T47D (cell line): ENCODE measurements at regions not wholly inside any gene's neighbourhood (a gene's known extent, or its start where the extent isn't known, plus 50 kb on each side); places are given as distances from the start of the nearest gene placed in this dataset.

Experiments used
- DNase-seq, 2 experiments: peaks; one replicate each; pipeline versions ENCODE4 v3.0.0 to v3.0.0-alpha.2; 2011 to 2012; ENCODE audit warnings: low read depth in 1 of 2, low spot score in 1 of 2
- JUND ChIP-seq: IDR thresholded peaks from 2 replicates; pipeline ENCODE4 v1.6.1; 2012; ENCODE audit warnings: low read depth
- in situ Hi-C: cut with HindIII; loops from 2 replicates; pipeline ENCODE4 v1.10.0; 2016; ENCODE audit warnings: low sequenced_read_pairs, low pct_unique_long_range_greater_than_20kb

DNA sequence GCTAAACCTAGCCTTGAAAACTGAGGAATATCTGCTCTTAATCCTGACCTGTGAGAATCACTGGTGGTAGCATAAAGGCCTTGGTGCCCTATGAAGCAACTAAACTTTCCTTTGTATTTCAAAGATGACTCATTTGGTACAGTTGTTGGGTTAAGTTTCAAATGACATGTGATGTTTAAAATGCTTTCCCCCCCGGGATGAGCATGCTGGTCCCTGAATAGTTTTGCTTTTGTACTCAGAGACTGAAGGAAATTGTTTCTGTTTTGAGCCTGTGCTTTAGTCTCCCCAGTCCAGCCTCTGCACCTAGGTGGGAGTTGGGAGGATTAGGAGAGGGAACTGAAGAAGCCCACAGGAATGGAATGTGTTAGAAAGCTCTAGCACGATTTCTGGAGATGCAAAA is 258.9 kb upstream of the NPY start:
- in situ Hi-C loops = no loop called here
- DNase-seq = no peak

GRCh38 chr7:24025765-24026164 is 258.2 kb upstream of the NPY start:
- in situ Hi-C loops = no loop called here
- DNase-seq = no peak
- no peak for TF ChIP-seq JUND

More for the DNA sequence above, 258.9 kb upstream of the NPY start:
- TF ChIP-seq JUND = no peak

GRCh38 chr7:24026351-24026750 is 257.6 kb upstream of the NPY start:
- in situ Hi-C loops = no loop called here
- no peak for DNase-seq
- no peak for TF ChIP-seq JUND

- DNase-seq = no peak
- in situ Hi-C loops = no loop called here
- no peak for TF ChIP-seq JUND
Observed at GRCh38 chr7:24029068-24029467, 254.9 kb upstream of the NPY start.

- in situ Hi-C loops = no loop called here
- TF ChIP-seq JUND = no peak
- no peak for DNase-seq
Observed at GRCh38 chr7:24034251-24034650, 249.7 kb upstream of the NPY start.

- in situ Hi-C loops = no loop called here
Observed at GRCh38 chr7:24035366-24036032, 248.5 kb upstream of the NPY start.

GRCh38 chr7:24036033-24036412 is 248.0 kb upstream of the NPY start:
- in situ Hi-C loops = no loop called here
- no peak for DNase-seq
- TF ChIP-seq JUND = no peak

More at GRCh38 chr7:24035366-24036032, 248.5 kb upstream of the NPY start:
- no peak for TF ChIP-seq JUND
- DNase-seq = no peak

DNA sequence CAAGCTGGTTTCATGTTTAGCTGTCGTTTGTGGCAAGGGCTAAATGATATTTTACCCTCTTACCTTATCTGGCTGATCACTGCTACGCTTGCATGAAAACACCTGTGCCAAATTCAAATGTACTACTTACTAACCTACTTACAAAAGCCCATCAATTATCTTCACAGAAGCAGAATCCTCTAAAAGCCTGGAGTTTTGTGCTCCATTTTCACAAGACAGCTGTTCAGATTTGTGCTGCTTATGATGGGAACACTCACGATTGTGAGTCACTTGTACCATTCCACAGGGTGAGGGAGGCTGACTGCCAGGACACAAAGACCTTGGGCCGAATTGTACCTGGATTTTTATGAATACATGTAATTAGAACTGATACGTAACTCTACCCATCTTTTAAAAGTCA is 245.0 kb upstream of the NPY start:
- TF ChIP-seq JUND = no peak
- no peak for DNase-seq
- in situ Hi-C loops = no loop called here

GRCh38 chr7:24039991-24040624 is 243.9 kb upstream of the NPY start:
- peak; percentile 51; the same call in 1 of the 2 replicates for TF ChIP-seq JUND
- DNase-seq = peak in 1 of 2 experiments; percentile 70
- in situ Hi-C loops = no loop called here

- in situ Hi-C loops = no loop called here
- no peak for TF ChIP-seq JUND
- no peak for DNase-seq
Observed at GRCh38 chr7:24042028-24042427, 242.0 kb upstream of the NPY start.

- in situ Hi-C loops = no loop called here
- no peak for DNase-seq
- no peak for TF ChIP-seq JUND
Observed at GRCh38 chr7:24049296-24049695, 234.7 kb upstream of the NPY start.

DNA sequence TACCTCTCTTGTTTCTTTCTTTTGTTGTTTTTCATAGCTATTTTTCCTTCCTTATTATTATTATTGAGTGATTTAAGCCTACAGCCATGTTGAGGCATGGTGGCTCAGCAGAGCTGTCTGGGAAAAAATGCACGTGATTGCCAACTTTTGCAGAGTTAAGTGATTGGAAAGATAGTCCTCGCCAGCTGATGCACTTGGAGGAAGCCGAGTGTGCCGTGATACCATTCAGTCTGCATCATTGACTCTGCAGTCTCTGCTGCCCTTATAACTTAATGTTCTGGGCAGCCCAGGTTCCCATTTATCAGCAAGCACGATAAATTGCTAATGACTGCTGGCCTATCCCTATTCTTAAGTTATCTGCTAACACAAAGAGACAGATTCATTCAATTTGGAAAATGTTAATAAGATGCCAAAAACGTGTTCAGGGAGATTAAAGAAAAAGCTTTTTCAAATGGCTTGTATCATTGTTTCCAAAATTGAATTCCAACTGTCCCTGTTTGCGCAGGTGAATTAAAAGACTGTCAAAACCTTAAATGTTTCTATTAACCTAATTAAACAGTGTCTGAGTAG is 232.9 kb upstream of the NPY start:
- no peak for TF ChIP-seq JUND
- in situ Hi-C loops = no loop called here
- no peak for DNase-seq

GRCh38 chr7:24051651-24052050 is 232.3 kb upstream of the NPY start:
- DNase-seq = no peak
- in situ Hi-C loops = no loop called here
- no peak for TF ChIP-seq JUND
